HEK293T (cell line): ENCODE measurements at regions not wholly inside any gene's neighbourhood (a gene's known extent, or its start where the extent isn't known, plus 50 kb on each side); places are given as distances from the start of the nearest gene placed in this dataset.

Source experiments
- ARNT ChIP-seq: fragments of 450-650 bp; IDR thresholded peaks from 2 replicates; pipeline ENCODE4 v1.6.1; 2017; ENCODE audit warnings: mild to moderate bottlenecking
- BHLHE40 ChIP-seq: fragments of 450-650 bp; IDR thresholded peaks from 2 replicates; pipeline ENCODE4 v1.6.1; 2016; ENCODE audit warnings: mild to moderate bottlenecking, moderate library complexity, borderline replicate concordance
- ELF4 ChIP-seq: fragments of 450-650 bp; IDR thresholded peaks from 2 replicates; pipeline ENCODE4 v1.6.1; 2017; ENCODE audit warnings: antibody characterized with exemption
- FOXM1 ChIP-seq: fragments of 450-650 bp; IDR thresholded peaks from 2 replicates; pipeline ENCODE4 v1.6.1; 2017; ENCODE audit warnings: mild to moderate bottlenecking, borderline replicate concordance
- NFRKB ChIP-seq: fragments of 450-650 bp; IDR thresholded peaks from 2 replicates; pipeline ENCODE4 v1.6.1; 2016; ENCODE audit warnings: mild to moderate bottlenecking, moderate library complexity
- SUZ12 ChIP-seq: fragments of 450-650 bp; IDR thresholded peaks from 2 replicates; pipeline ENCODE4 v1.6.1; 2016; ENCODE audit warnings: mild to moderate bottlenecking
- TARDBP ChIP-seq: fragments of 450-650 bp; IDR thresholded peaks from 2 replicates; pipeline ENCODE4 v1.6.1; 2016

GRCh38 chr17:16888413-16889087 lies 83.4 kb downstream of the TNFRSF13B start:
- TF ChIP-seq FOXM1 (no peak), SUZ12 (no peak), ARNT (no peak), TARDBP (no peak), NFRKB (no peak), BHLHE40 (no peak), ELF4 (no peak)
